Neural cell (in vitro differentiated cells): ENCODE measurements at regions not wholly inside any gene's neighbourhood (a gene's known extent, or its start where the extent isn't known, plus 50 kb on each side); places are given as distances from the start of the nearest gene placed in this dataset.

Experiments used
- H2AFZ ChIP-seq: fragments of 200-600, 300-800 bp; sonication (generic), shearing (Covaris generic); 2 replicates; pipeline ENCODE4 v1.6.0; 2014; ENCODE audit warnings: low read depth, mild to moderate bottlenecking, antibody characterized with exemption, low read length, moderate library complexity
- H3F3A ChIP-seq: fragments of 200-600 bp; shearing (Covaris generic); 2 replicates; pipeline ENCODE4 v1.6.1; 2016; ENCODE audit warnings: mild to moderate bottlenecking, moderate library complexity, mixed read lengths, antibody characterized with exemption, low read length; ENCODE audit not compliant: insufficient read depth, poor library complexity, severe bottlenecking
- H3K27ac ChIP-seq: fragments of 200-600, 300-800 bp; sonication (generic), shearing (Covaris generic); 2 replicates; pipeline ENCODE4 v1.5.1; 2014; ENCODE audit warnings: mild to moderate bottlenecking, low read length, moderate library complexity
- H3K27me3 ChIP-seq: fragments of 300-800, 200-600 bp; sonication (generic), shearing (Covaris generic); 2 replicates; pipeline ENCODE4 v1.6.0; 2014; ENCODE audit warnings: mild to moderate bottlenecking, low read depth, low read length, moderate library complexity; ENCODE audit not compliant: insufficient read depth
- H3K36me3 ChIP-seq: fragments of 300-800, 200-600 bp; sonication (generic), shearing (Covaris generic); 2 replicates; pipeline ENCODE4 v1.5.1; 2014; ENCODE audit warnings: mild to moderate bottlenecking, antibody characterized with exemption, low read length, moderate library complexity; ENCODE audit not compliant: insufficient read depth
- H3K4me2 ChIP-seq: fragments of 300-800, 200-600 bp; sonication (generic), shearing (Covaris generic); 2 replicates; pipeline ENCODE4 v1.6.0; 2014; ENCODE audit warnings: mild to moderate bottlenecking, low read length
- H3K4me3 ChIP-seq: fragments of 300-800, 200-600 bp; sonication (generic), shearing (Covaris generic); 2 replicates; pipeline ENCODE4 v1.5.1; 2014; ENCODE audit warnings: mild to moderate bottlenecking, low read length, moderate library complexity
- H3K79me2 ChIP-seq: fragments of 200-600 bp; shearing (Covaris generic); replicated peaks from 2 replicates; pipeline ENCODE4 v1.6.0; 2014; ENCODE audit warnings: mild to moderate bottlenecking, low read length, moderate library complexity; ENCODE audit not compliant: insufficient read depth
- H3K9ac ChIP-seq: fragments of 300-800, 200-600 bp; sonication (generic), shearing (Covaris generic); 2 replicates; pipeline ENCODE4 v1.6.1; 2016; ENCODE audit warnings: mild to moderate bottlenecking, low read length, mixed read lengths
- H3K9me2 ChIP-seq: fragments of 200-600 bp; shearing (Covaris generic); 2 replicates; pipeline ENCODE4 v1.6.1; 2016; ENCODE audit warnings: mild to moderate bottlenecking, low read length, mixed read lengths; ENCODE audit not compliant: insufficient read depth
- H3K9me3 ChIP-seq: fragments of 200-600, 300-800 bp; sonication (generic), shearing (Covaris generic); 2 replicates; pipeline ENCODE4 v1.6.1; 2016; ENCODE audit warnings: mild to moderate bottlenecking, mixed run types, low read length, moderate library complexity, mixed read lengths
- H4K20me1 ChIP-seq: fragments of 200-600 bp; shearing (Covaris generic); 2 replicates; pipeline ENCODE4 v1.6.1; 2016; ENCODE audit warnings: mild to moderate bottlenecking, mixed run types; ENCODE audit not compliant: insufficient read depth
- CTCF ChIP-seq: fragments of 450-650 bp; IDR thresholded peaks from 2 replicates; pipeline ENCODE4 v1.5.1; 2014; ENCODE audit warnings: antibody characterized with exemption, mild to moderate bottlenecking, moderate library complexity; ENCODE audit not compliant: poor library complexity, severe bottlenecking
- EP300 ChIP-seq: fragments of 450-650 bp; conservative IDR thresholded peaks from 2 replicates; pipeline ENCODE4 v1.6.1; 2014; ENCODE audit warnings: antibody characterized with exemption, mild to moderate bottlenecking, moderate library complexity; ENCODE audit not compliant: poor library complexity, severe bottlenecking
- EZH2 ChIP-seq: fragments of 200-600, 300-800 bp; shearing (Covaris generic), sonication (generic); IDR thresholded peaks from 2 replicates; pipeline ENCODE4 v1.6.1; 2014; ENCODE audit warnings: antibody characterized with exemption, low read length, borderline replicate concordance, mild to moderate bottlenecking; ENCODE audit not compliant: insufficient read depth, poor library complexity, severe bottlenecking
- MXI1 ChIP-seq: fragments of 450-650 bp; conservative IDR thresholded peaks from 2 replicates; pipeline ENCODE4 v1.6.1; 2014; ENCODE audit warnings: antibody characterized with exemption, mild to moderate bottlenecking; ENCODE audit not compliant: poor library complexity, severe bottlenecking
- POLR2AphosphoS5 ChIP-seq: IDR thresholded peaks from 2 replicates; pipeline ENCODE4 v1.6.1; 2012
- RAD21 ChIP-seq: fragments of 450-650 bp; conservative IDR thresholded peaks from 2 replicates; pipeline ENCODE4 v1.6.1; 2014; ENCODE audit warnings: antibody characterized with exemption, mild to moderate bottlenecking, moderate library complexity
- REST ChIP-seq: IDR thresholded peaks from 2 replicates; pipeline ENCODE4 v1.6.1; 2012; ENCODE audit warnings: borderline replicate concordance
- SMC3 ChIP-seq: fragments of 450-650 bp; conservative IDR thresholded peaks from 2 replicates; pipeline ENCODE4 v1.6.1; 2014; ENCODE audit warnings: antibody characterized with exemption, mild to moderate bottlenecking, moderate library complexity; ENCODE audit not compliant: poor library complexity
- TAF1 ChIP-seq: IDR thresholded peaks from 2 replicates; pipeline ENCODE4 v1.6.1; 2012; ENCODE audit warnings: low read depth

- H3F3A ChIP-seq = no peaks in the 10 kb centered on the region
- no peaks in the 10 kb centered on the region for H4K20me1 ChIP-seq
- no peak for TF ChIP-seq POLR2AphosphoS5
- no peak for TF ChIP-seq CTCF
- no peak for TF ChIP-seq TAF1
- TF ChIP-seq EZH2 = no peak
- no peak for TF ChIP-seq SMC3
- TF ChIP-seq RAD21 = no peak
- TF ChIP-seq REST = no peak
- TF ChIP-seq MXI1 = no peak
- TF ChIP-seq EP300 = no peak
- H3K27me3 ChIP-seq = no peaks in the 10 kb centered on the region
- H3K9me3 ChIP-seq = no peaks in the 10 kb centered on the region
- H3K4me3 ChIP-seq = no peak overlapping the region
- H3K79me2 ChIP-seq = no peaks in the 10 kb centered on the region
- no peak overlapping the region for H2AFZ ChIP-seq
- H3K27ac ChIP-seq = no peak overlapping the region
- H3K9ac ChIP-seq = no peak overlapping the region
- H3K9me2 ChIP-seq = no peaks in the 10 kb centered on the region
- H3K4me2 ChIP-seq = no peak overlapping the region
- H3K36me3 ChIP-seq = no peaks in the 10 kb centered on the region
Observed at GRCh38 chr5:124185716-124186115, 560.7 kb downstream of the ZNF608 start.

- no peak for TF ChIP-seq POLR2AphosphoS5
- TF ChIP-seq RAD21 = no peak
- no peak for TF ChIP-seq EZH2
- no peak for TF ChIP-seq SMC3
- TF ChIP-seq MXI1 = no peak
- TF ChIP-seq CTCF = no peak
- no peak for TF ChIP-seq TAF1
- Histone ChIP-seq H3K4me2 (no peak overlapping the region), H3K27ac (no peak overlapping the region), H3K9me3 (no peaks in the 10 kb centered on the region), H2AFZ (no peak overlapping the region), H3F3A (no peaks in the 10 kb centered on the region), H3K27me3 (no peaks in the 10 kb centered on the region), H3K9ac (no peak overlapping the region), H3K4me3 (no peak overlapping the region), H3K36me3 (no peaks in the 10 kb centered on the region), H3K9me2 (no peaks in the 10 kb centered on the region), H4K20me1 (no peaks in the 10 kb centered on the region), H3K79me2 (no peaks in the 10 kb centered on the region)
Observed at GRCh38 chr5:124182133-124182532, 564.3 kb downstream of the ZNF608 start.
